Inferior parietal cortex (tissue), 1 donor: ENCODE measurements at regions not wholly inside any gene's neighbourhood (a gene's known extent, or its start where the extent isn't known, plus 50 kb on each side); places are given as distances from the start of the nearest gene placed in this dataset.

Experiments
- DNase-seq: peaks from one replicate; pipeline ENCODE4 v3.0.0-alpha.2; 2016; ENCODE audit errors: extremely low spot score

- DNase-seq: no peak
Observed at GRCh38 chr12:71236133-71236660, 78.4 kb upstream of the TSPAN8 start.

GRCh38 chr12:71233083-71233482, 75.3 kb upstream of the TSPAN8 start:
- DNase-seq: no peak

- DNase-seq: no peak
Observed at GRCh38 chr12:71230542-71230941, 72.7 kb upstream of the TSPAN8 start.

- no peak for DNase-seq
Observed at GRCh38 chr12:71223139-71223538, 65.3 kb upstream of the TSPAN8 start.

GRCh38 chr12:71222436-71222835, 64.6 kb upstream of the TSPAN8 start:
- DNase-seq: no peak

GRCh38 chr12:71220260-71220659, 62.5 kb upstream of the TSPAN8 start:
- DNase-seq: no peak

- no peak for DNase-seq
Observed at GRCh38 chr12:71219224-71219623, 61.4 kb upstream of the TSPAN8 start.

- no peak for DNase-seq
Observed at GRCh38 chr12:71218616-71219015, 60.8 kb upstream of the TSPAN8 start.

- peak; percentile 72 for DNase-seq
Observed at GRCh38 chr12:71216725-71217579, 59.2 kb upstream of the TSPAN8 start.

GRCh38 chr12:71214511-71215285, 56.9 kb upstream of the TSPAN8 start:
- DNase-seq: no peak

- no peak for DNase-seq
Observed at GRCh38 chr12:71208053-71208685, 50.4 kb upstream of the TSPAN8 start.
